GM18511 (cell line): ENCODE measurements at regions not wholly inside any gene's neighbourhood (a gene's known extent, or its start where the extent isn't known, plus 50 kb on each side); places are given as distances from the start of the nearest gene placed in this dataset.

Source experiments
- ATAC-seq: cut with Tn5 transposase; IDR thresholded peaks from one replicate; pipeline ENCODE4 v1.9.1; 2021; ENCODE audit warnings: mild to moderate bottlenecking, moderate library complexity; ENCODE audit not compliant: unreplicated experiment

DNA sequence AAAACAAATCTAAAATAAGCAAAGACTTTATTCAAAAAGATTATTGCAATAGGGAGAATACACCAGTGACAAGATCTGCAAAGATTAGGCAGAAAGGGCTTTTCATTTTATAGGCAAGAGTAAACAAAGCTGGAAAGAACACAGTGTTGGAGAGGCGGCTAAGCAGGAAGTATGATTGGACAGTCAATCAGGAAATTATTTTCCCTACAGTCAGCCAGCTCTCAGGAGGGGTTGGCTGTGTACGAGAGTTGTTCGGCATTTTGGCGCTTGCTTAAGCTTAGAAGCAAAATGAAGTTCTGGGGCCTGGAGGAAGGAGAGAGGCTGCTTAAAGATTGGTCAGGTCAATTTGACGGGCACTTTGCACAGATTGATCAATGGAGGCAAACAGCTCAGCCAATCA lies 1030.5 kb downstream of the TLE4 start:
- no peak for ATAC-seq

DNA sequence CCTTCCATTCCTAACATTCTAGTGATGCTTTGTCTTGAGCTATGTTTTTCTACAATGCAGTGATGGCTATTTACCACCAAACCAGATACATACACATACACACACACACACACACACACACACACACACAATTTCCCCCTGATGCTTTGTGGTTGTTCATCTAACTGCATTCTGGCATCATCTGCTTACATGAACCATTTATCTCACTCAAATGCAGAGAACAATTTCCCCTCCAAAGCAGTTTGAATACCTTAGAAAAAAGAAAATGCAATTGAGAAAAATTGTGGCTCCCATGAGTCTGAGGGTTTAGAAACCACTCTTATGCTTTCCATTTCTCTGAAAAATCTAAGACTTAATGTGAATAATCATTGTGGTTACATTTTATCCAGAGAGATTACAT lies 1024.8 kb downstream of the TLE4 start:
- ATAC-seq = no peak

DNA sequence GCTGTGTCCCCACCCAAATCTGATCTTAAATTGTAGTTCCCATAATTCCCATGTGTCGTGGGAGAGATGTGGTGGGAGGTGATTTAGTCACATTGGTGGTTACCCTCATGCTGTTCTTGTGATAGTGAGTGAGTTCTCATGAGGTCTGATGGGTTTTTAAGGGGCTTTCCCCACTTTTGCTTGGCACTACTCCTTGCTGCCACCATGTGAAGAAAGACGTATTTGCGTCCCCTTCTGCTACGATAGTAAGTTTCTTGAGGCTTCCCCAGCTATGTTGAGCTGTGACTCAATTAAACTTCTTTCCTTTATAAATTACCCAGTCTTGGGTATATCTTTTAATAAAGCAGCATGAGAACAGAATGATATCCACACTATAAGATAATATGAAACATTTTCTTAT lies 1023.4 kb downstream of the TLE4 start:
- no peak for ATAC-seq

DNA sequence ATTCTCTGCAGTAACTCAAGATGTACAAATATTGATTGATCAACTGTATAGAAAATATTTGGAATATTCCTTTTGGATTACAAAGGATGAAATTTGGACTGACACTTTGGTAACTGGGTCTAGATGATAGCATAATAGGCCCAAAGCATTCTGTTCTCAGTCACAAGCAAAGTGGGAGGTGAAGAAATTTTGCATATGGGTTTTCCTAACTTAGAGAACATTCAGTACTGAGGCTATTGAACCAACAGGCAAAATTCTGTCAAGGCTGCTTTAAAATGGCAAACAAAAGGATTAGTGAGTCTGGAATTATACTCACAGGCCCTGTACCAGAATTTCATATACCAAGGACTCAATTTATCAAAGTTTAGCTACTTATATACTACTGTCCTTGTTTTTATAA lies 1020.6 kb downstream of the TLE4 start:
- ATAC-seq = no peak

DNA sequence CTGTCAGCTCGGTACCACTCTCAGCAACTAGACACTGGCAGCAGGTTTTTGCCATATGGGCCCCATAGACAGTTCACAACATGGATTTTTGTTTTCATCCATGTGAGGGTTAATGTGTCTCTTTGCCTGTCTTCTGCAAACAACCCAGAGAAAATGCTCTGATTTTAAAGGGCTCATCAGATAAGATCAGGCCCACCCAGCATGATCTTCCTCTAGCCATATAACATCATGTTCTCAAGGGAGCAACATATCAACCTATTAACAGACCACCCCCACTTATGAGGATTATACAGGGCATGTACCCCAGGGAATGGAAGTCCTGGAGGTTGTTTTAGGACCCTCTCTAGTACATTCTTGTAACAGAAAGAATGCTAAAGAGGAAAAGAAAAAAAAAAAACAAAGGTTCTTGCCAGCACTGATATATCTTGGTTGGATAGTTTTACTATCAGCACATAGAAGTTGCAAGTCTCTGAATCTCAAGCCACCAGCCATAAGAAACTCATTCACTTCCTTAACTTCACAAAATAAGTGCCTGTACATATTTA lies 1015.1 kb downstream of the TLE4 start:
- ATAC-seq = no peak

DNA sequence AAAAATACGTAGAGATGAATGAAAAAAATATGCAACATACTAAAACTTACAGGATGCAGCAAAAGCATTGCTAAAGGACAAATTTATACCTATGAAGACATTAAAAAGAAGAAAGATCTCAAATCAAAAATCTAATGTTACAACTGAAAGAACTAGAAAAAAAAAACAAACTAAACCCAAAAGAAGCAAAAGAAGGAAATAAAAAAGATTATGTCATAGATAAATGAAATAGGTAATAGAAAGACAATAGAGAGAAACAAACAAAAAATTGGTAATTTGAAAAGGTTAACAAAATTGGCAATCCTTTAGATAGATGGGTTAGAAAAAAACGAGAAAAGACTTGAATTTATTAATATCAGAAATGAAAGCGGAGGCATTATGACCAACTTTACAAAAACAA lies 1000.2 kb downstream of the TLE4 start:
- no peak for ATAC-seq

DNA sequence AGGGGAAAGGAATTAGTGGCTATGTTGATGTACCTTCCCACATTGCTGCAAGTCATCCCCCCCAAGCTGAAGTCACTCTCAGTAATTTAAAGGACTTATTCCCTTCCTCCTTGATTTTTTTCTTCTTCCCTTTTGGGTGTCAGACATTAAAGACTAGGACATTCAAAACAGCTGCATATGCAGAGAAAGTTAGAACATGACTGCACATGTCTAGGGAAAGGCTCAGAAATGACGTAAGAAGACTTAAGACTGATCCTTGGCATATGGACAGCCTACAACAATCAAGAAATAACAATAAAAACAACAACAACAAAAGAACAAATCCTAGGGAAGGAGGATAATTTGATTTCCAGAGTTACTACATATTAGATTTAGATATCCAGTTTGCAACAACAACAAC lies 997.5 kb downstream of the TLE4 start:
- no peak for ATAC-seq

DNA sequence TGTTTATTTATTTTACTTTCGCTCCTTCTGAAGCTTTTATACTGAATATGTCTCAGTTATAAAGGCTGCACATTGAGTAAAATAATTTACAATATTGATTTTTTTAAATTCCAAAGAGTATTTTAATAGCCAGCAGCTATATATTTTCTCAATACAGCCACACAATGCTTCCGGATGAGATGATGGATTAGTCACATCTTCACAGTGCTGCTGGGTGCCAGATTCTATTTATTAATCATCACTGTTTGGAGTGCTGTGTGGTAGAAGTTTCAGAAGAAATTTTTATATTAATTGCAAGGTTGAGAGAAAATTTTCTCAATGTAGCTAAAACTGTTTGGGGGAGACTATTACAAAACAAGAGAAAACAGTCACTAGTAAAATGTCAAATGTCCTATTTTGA lies 989.8 kb downstream of the TLE4 start:
- ATAC-seq = no peak

DNA sequence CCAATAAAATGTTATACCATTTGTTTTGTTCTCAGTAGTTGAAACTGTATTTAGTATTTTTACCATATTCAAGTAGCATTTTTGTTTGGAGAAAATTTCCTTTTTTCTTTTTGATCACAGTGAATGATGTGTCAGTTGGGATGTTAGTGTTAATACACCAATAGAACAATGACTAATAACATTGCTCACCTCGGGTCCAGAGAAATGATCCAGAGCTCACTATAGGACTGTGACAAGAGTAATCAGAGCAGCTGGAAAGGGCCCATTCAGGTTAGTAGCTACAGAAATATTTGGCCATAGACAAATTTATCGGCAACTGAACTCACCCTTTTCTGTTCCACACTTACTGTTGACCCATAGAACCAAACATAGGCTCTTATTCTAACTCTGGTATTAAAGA lies 989.2 kb downstream of the TLE4 start:
- no peak for ATAC-seq

DNA sequence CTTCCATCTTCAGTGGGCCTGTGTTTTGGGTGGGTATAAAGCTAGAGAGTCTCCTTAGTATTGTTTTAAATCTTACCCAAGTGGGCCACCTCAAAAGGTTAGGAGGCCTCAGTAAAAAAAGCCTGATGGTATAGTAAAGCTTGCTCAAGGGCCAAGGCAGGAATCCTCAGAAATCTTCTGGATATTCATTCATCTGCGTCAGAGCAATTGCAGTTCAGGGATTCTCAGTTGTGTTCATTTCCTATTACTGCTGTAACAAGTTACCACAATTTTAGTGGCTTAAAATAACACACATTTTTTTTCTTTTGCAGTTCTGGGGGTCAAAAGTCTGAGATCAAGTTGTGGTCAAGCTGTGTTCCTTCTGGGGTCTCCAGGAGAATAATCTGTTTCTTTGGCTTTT lies 985.5 kb downstream of the TLE4 start:
- ATAC-seq = no peak

DNA sequence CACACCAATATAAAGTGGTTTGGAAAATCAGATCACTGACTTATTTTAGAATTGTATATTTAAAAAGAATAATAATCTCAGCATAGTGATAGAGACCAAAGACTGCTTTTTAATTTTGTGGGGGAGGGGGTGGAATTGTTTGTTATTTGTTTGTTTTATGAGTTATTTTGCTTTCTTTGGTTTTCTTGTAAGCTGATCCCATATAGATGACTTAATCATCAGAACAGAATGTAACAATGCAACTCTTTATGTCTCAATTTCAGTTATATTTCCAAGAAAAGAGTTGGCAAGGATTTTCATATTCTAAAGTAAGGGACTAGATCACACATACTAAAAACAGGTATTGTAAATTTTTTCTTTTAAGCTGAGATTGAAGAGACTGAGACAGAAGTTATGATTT lies 984.9 kb downstream of the TLE4 start:
- no peak for ATAC-seq

DNA sequence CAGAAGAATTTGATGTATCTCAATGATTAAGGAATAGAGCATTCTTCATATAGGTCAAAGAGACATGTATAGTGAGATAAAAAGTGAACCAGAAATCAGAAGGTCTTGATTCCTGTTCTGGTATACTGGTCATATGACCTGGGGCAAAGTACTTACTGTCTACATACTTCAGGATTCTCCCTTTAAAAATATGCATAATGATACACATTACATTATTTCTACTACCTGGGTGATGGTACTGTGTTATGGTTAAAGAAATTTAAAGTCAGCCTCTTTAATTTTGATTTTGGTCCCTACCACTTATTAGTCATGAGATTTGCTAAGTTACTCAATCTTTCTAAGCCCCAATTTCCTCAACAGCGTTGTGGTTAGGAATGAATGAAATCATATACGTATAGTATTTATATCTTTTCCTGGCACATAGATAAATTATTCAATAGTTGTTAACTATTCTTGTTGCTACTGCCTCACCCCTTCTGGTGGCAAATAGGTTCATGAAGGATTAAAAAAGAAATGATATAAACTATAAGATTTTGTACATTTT lies 984.1 kb downstream of the TLE4 start:
- ATAC-seq = no peak

DNA sequence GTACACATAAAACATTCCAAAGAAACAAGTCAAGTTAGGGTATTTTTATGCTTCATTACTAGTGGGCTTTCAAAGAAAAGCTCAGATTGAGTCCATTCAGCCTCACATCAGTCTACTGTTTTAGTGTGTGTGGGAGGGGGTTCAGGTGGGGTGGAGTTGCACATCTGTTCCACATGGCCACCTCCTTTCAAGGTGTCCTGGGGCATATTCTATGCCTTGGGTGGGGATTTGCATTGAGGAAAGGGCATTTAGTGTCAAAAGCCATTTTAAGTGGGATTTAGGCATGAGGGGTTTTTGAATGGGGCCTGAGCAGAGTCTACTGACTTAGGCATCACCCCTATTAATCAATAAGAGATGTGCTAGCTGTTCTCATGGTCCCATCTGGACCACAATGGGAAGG lies 983.1 kb downstream of the TLE4 start:
- no peak for ATAC-seq

DNA sequence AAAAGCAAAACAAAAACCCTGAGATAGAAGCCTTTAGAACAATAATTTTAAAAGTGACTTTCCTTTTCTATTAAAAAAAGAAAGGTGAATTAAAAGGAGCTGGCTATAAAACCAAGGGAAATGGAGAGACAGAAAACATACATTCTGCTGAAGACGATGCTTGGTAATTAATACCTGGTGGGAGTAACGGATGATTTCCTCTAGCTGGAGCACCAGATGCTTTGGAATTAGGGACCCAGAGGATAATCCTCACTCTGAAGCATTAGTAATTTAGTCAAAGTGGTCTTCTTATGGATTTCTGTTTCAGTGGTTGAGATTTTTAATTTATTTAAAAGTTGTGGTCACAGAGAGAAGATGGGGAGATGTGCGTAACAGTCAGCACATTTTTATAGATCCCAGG lies 982.5 kb downstream of the TLE4 start:
- ATAC-seq = no peak

DNA sequence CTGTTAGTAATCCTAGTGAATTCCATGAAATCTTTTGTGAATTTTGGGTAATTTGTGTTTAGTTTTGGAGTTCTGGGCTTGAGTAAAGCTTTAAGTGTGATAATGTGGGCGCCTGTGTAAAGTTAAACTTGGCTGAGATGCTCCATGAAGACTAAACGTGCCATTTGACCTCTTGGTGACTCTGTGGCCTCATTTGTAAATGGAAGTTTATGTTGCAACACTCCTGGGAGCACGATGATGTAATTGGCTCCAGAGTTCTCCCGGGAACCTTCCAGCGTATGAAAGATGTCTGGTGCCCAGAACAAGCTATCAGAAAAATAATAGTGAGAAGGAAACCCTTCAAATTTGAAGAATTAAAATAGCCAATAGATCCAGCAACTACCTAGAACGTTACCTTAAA lies 981.2 kb downstream of the TLE4 start:
- no peak for ATAC-seq

DNA sequence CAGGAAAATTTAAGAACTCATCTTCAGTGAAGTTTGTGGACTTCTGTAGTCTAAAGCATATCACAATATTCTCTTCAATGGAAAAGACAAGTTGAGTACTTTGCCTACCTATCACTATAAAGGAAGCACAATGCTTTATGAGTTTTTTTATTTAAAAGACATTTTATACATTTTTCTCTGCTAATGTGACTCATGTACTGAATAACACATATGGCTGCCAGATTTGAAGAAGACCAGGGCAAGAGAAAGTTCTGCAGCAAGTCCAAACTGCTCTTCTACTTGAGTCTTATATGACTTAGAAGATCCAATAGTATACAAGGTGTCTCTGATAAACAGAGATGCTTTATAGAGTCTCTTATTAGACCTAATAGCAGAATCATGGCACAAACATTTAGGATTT lies 978.4 kb downstream of the TLE4 start:
- ATAC-seq = no peak

DNA sequence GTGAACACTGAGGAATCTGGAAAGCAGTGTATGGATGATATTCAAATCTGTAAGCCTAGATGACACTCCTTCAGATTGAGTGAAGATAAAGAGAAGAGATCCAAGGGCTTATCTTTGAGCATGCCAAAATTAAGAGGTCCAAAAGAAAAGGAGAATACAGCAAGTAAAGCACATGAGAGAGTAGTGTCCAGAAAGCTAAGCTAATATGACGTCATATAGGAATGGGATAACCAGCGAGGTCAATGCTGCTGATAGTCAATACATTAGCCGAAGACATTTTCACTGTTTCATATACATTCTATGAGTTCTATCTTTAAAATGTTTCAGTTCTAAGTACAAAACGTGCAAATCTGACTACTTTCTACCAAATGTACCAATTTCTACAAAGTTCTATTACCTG lies 975.8 kb downstream of the TLE4 start:
- no peak for ATAC-seq

DNA sequence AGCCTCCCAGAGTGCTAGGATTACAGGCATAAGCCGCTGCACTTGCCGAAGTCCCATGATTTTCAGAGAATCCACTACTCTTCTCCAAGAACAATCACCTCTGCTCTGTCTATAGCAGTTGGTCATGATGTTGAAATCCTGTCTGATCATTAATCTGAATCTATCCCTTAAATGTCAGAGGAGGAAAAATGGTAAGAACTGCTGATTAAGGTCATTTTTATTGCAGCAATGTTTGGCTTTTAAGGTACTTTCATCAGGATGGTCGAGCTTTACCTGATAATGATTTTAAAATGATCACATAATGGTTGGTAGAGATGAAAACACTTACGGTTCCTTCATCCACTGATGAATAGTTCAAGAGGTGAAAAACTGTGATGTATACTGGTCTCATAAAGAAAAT lies 968.6 kb downstream of the TLE4 start:
- ATAC-seq = no peak

DNA sequence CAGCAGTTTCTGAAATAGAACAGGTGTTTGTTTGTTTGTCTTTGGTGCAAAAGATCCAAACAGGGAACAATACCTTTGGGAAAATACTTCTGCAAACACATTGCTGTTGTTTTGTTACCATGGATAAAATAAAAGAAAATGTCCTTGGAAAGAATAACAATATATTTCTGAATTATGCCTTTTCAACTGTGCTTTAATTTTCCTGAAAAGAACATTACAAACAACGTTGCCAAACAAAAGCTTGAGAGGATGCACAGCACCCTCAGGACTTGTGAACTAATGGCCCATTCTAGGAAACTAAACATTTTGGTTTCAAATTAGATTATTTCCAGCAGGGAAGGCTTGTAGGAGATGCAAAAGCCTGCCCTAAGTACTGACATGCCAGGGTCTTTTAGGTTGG lies 967.2 kb downstream of the TLE4 start:
- no peak for ATAC-seq

DNA sequence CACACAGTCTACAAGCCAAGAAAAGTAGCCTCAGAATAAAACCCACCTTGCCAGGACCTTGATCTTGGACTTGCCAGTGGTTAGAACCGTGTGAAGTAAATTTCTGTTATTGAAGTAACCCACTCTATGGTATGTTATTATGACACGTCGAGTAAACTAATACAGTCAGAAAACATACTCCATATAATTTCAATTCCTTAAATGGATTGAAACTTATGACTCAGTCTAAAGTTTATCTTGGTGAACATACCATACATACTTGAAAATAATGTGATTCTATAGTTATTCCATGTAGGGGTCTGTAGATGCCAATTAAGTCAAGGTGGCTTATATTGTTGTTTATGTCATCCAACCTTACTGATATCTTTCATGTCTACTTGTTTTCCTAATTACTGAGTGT lies 950.7 kb downstream of the TLE4 start:
- no peak for ATAC-seq

DNA sequence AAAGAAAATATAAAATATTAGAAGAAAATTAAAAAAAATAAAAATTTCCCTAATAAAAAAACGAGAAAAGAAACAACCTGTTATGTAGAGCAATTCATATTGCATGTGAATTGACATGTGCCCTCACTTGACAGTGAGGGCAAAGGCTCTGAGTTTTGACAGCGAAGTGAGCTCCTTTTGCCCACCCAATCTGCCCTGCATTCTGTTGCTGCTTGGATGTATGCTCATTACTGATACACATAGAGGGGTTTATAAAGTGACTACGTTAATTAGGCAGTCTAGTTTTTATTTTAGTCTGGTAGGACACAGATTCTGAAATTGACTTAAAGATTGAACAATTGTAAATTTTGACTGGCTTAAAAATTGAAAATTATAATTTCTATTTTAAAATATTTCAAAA lies 949.4 kb downstream of the TLE4 start:
- no peak for ATAC-seq

DNA sequence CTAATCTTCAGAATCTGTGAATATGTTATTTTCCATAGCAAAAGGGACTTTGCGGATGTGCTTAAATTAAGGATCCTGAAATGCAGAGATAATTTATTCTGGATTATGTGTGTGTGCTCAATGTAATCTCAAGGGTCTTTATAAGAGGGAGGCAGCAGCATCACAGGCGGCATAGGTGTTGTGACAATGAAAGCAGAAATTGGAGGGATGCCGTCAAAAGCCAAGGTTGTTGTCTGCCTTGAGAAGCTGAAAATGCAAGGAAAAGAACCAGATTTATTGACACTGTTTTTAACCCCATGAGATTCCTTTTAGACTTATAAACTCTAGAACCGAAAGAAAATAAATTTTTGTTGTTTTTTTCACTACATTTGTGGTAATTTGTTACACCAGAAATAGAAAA lies 948.5 kb downstream of the TLE4 start:
- ATAC-seq = no peak

DNA sequence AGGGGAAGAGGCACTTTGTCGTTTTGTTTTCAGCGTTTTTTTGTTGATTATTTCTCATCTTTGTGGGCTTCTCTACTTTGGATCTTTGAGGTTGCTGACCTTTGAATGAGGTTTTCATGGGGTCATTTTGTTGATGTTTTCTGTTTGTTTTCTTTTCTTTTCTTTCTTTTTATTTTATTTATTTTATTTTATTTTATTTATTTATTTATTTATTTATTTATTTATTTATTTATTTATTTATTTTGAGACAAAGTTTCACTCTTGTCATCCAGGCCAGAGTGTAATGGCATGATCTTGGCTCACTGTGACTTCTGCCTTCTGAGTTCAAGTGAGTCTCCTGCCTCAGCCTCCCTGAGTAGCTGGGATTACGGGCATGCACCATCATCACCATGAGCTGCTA lies 946.7 kb downstream of the TLE4 start:
- ATAC-seq = no peak

DNA sequence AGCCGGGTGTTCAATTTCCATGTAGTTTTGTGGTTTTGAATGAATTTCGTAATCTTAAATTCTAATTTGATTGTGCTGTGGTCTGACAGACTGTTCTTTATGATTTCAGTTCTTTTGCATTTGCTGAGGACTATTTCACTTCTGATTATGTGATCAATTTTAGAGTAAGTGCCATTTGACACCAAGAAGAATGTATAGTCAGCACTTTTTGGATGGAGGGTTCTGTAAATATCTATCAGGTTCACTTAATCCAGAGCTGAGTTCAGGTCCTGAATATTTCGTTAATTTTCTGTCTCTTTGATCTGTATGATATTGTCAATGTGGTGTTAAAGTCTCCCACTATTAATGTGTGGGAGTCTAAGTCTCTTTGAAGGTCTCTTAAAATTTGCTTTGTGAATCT lies 944.9 kb downstream of the TLE4 start:
- ATAC-seq = no peak
